Skeletal muscle satellite cell (primary cell): ENCODE measurements at regions not wholly inside any gene's neighbourhood (a gene's known extent, or its start where the extent isn't known, plus 50 kb on each side); places are given as distances from the start of the nearest gene placed in this dataset.

Experiments
- H3K27me3 ChIP-seq: 2 replicates; pipeline ENCODE4 v1.7.0; 2013; ENCODE audit warnings: low read length; ENCODE audit not compliant: control insufficient read depth, insufficient read depth
- H3K36me3 ChIP-seq: 2 replicates; pipeline ENCODE4 v1.7.0; 2013; ENCODE audit warnings: mild to moderate bottlenecking, control low read depth, low read length; ENCODE audit not compliant: insufficient read depth
- H3K4me1 ChIP-seq: 2 replicates; pipeline ENCODE4 v1.7.0; 2013; ENCODE audit warnings: low read length; ENCODE audit not compliant: control insufficient read depth, insufficient read depth
- H3K4me2 ChIP-seq: 2 replicates; pipeline ENCODE4 v1.7.0; 2013; ENCODE audit warnings: mild to moderate bottlenecking, low read length
- H3K4me3 ChIP-seq: 2 replicates; pipeline ENCODE4 v1.7.0; 2013; ENCODE audit warnings: low read length
- H3K9ac ChIP-seq: 2 replicates; pipeline ENCODE4 v1.7.0; 2013; ENCODE audit warnings: mild to moderate bottlenecking, low read depth, low read length, moderate library complexity
- H3K9me3 ChIP-seq: replicated peaks from 2 replicates; pipeline ENCODE4 v1.7.0; 2013; ENCODE audit warnings: mild to moderate bottlenecking, control low read depth, low read length

- peaks cover 5% of the 10 kb centered on the region for H3K9me3 ChIP-seq
- H3K27me3 ChIP-seq, result no peaks in the 10 kb centered on the region
- peaks cover 22% of the 10 kb centered on the region for H3K4me1 ChIP-seq
- no peak overlapping the region for H3K9ac ChIP-seq
- no peak overlapping the region for H3K4me2 ChIP-seq
- no peak overlapping the region for H3K4me3 ChIP-seq
- no peaks in the 10 kb centered on the region for H3K36me3 ChIP-seq
Observed at GRCh38 chr5:135205632-135206349, 171.8 kb upstream of the PITX1 start.

DNA sequence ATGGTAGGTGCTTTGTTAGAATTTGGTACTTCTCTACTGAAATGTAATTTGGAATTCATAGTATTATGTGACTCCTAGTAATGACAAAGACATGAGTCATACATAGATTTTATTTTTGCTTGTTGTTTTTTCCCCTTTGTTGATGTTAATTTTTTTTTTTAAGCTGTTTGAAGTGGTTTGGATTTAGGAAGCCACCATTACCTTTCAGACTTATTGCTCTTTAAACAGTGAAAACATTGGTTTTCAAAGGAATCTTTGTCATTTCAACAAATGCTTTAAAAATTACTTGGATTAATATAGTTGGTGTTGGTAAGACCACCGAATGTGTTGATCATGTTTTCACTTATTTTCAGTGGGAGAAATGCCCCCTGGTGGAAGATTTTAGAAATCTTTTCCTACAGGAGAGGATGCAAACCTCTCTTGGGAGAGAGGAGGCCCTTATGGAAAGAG is 170.1 kb upstream of the PITX1 start:
- Histone ChIP-seq H3K4me1 (peaks cover 13% of the 10 kb centered on the region), H3K9me3 (peaks cover 5% of the 10 kb centered on the region), H3K4me2 (no peak overlapping the region), H3K9ac (no peak overlapping the region), H3K4me3 (no peak overlapping the region), H3K27me3 (peaks cover 2% of the 10 kb centered on the region), H3K36me3 (no peaks in the 10 kb centered on the region)

GRCh38 chr5:135203593-135204036 is 169.6 kb upstream of the PITX1 start:
- Histone ChIP-seq H3K9me3 (peaks cover 5% of the 10 kb centered on the region), H3K9ac (no peak overlapping the region), H3K4me3 (no peak overlapping the region), H3K36me3 (no peaks in the 10 kb centered on the region), H3K27me3 (peaks cover 5% of the 10 kb centered on the region), H3K4me1 (peaks cover 8% of the 10 kb centered on the region), H3K4me2 (no peak overlapping the region)

DNA sequence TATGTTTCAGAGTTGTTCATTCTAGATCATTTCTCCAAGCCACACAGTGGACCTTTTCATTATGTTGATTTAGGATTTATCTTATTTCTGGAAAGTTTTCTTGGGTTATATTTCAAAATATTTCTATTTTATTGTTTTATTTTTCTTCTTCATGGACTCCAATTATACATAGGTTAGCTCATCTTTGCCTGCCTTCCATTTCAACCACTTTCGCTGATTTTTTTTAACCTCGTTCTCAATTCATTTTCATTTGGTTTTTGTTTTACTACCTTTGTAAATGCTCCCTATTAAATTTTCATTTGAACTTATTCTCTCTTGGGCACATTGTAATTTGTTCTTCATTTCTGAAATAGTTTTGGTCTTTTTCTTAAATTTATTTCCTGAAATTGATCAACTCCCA is 169.0 kb upstream of the PITX1 start:
- peaks cover 2% of the 10 kb centered on the region for H3K4me1 ChIP-seq
- H3K27me3 ChIP-seq, result peaks cover 7% of the 10 kb centered on the region
- peaks cover 5% of the 10 kb centered on the region for H3K9me3 ChIP-seq

DNA sequence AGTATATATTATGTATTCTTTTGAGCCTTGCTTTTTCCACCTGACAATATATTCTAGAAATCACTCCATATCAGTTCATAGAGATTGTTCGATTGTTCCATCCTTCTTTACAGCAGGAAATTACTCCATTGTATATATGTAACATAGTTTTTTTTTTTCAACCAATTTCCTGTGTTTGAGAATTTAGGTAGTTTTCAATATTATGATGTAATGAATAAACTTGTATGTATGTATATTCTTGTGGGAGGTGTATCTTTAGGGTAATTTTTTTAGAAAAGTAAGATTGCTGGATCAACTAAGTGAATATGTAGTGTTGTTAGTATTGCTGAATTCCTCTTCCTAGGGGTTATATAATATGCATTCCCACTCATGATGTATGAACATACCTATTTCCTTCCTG is 165.9 kb upstream of the PITX1 start:
- H3K4me3 ChIP-seq, result no peak overlapping the region
- H3K36me3 ChIP-seq, result no peaks in the 10 kb centered on the region
- peaks cover 5% of the 10 kb centered on the region for H3K4me1 ChIP-seq
- no peak overlapping the region for H3K9ac ChIP-seq
- peaks cover 5% of the 10 kb centered on the region for H3K9me3 ChIP-seq
- peaks cover 8% of the 10 kb centered on the region for H3K27me3 ChIP-seq
- H3K4me2 ChIP-seq, result no peak overlapping the region

More for the DNA sequence above, 169.0 kb upstream of the PITX1 start:
- Histone ChIP-seq H3K4me3 (no peak overlapping the region), H3K36me3 (no peaks in the 10 kb centered on the region), H3K4me2 (no peak overlapping the region), H3K9ac (no peak overlapping the region)

DNA sequence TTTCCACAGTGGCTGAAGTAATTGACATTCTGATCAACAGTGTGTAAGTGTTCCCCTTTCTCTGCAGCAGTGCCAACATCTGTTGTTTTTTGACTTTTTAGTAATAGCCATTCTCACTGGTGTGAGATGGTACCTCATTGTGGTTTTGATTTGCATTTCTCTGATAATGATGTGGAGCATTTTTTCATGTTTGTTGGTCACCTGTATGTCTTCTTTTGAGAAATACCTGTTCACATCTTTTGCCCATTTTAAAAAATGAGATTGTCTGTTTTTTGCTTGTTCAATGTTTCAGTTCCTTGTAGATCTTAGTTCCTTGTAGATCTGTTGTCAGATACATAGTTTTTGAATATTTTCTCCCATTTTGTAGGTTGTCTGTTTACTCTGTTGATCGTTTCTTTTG is 162.5 kb upstream of the PITX1 start:
- no peaks in the 10 kb centered on the region for H3K9me3 ChIP-seq
- H3K27me3 ChIP-seq, result peaks cover 19% of the 10 kb centered on the region
- H3K9ac ChIP-seq, result no peak overlapping the region
- H3K4me3 ChIP-seq, result no peak overlapping the region
- H3K4me2 ChIP-seq, result no peak overlapping the region
- H3K4me1 ChIP-seq, result peaks cover 24% of the 10 kb centered on the region
- no peaks in the 10 kb centered on the region for H3K36me3 ChIP-seq

DNA sequence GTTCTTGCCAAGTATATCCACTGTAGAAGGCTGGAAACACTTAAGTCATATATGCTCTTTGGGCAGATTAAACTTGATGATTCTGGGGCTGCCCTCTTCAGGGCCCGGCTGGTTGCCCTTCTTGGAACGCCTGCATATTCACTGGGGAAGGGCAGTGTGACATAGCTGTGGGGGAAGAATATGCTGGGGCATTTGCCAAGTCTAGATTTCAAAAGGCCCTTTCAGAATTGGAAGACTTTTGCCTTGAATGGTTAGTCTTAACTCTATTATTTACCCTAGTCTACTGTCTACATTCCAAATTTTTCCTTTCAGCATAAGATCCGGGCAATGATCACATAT is 161.2 kb upstream of the PITX1 start:
- Histone ChIP-seq H3K4me3 (no peak overlapping the region), H3K4me2 (no peak overlapping the region), H3K9ac (no peak overlapping the region), H3K36me3 (no peaks in the 10 kb centered on the region), H3K9me3 (no peaks in the 10 kb centered on the region), H3K4me1 (peaks cover 30% of the 10 kb centered on the region), H3K27me3 (peaks cover 19% of the 10 kb centered on the region)

- peaks cover 19% of the 10 kb centered on the region for H3K27me3 ChIP-seq
Observed at GRCh38 chr5:135194573-135195269, 160.7 kb upstream of the PITX1 start.

DNA sequence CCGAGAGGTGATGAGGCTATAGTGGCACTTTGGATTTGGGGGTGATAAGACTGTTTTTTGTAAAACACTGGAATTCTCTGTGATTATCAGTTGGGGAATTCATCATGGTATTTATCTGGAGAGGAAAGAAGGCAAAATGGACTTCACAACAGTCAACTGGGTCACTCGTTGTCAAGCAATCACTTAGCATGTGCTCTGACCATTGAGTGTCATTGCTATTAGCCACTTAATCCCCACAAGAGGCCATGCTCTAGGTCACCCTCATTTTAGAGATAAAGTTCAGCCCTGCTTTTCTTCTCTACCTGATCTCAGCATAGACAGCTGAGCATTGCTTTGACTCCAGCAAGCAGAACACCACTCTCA is 160.1 kb upstream of the PITX1 start:
- Histone ChIP-seq H3K4me3 (no peak overlapping the region), H3K36me3 (no peaks in the 10 kb centered on the region), H3K4me1 (peaks cover 30% of the 10 kb centered on the region), H3K4me2 (no peak overlapping the region), H3K27me3 (peaks cover 16% of the 10 kb centered on the region), H3K9me3 (no peaks in the 10 kb centered on the region), H3K9ac (no peak overlapping the region)

More at GRCh38 chr5:135194573-135195269, 160.7 kb upstream of the PITX1 start:
- no peaks in the 10 kb centered on the region for H3K9me3 ChIP-seq
- H3K4me2 ChIP-seq, result no peak overlapping the region
- H3K4me3 ChIP-seq, result no peak overlapping the region
- peaks cover 30% of the 10 kb centered on the region for H3K4me1 ChIP-seq
- H3K36me3 ChIP-seq, result no peaks in the 10 kb centered on the region
- no peak overlapping the region for H3K9ac ChIP-seq

GRCh38 chr5:135193213-135194125 is 159.4 kb upstream of the PITX1 start:
- H3K27me3 ChIP-seq, result peaks cover 14% of the 10 kb centered on the region
- peaks cover 30% of the 10 kb centered on the region for H3K4me1 ChIP-seq
- no peak overlapping the region for H3K9ac ChIP-seq
- no peak overlapping the region for H3K4me3 ChIP-seq
- no peaks in the 10 kb centered on the region for H3K36me3 ChIP-seq
- no peak overlapping the region for H3K4me2 ChIP-seq
- no peaks in the 10 kb centered on the region for H3K9me3 ChIP-seq

DNA sequence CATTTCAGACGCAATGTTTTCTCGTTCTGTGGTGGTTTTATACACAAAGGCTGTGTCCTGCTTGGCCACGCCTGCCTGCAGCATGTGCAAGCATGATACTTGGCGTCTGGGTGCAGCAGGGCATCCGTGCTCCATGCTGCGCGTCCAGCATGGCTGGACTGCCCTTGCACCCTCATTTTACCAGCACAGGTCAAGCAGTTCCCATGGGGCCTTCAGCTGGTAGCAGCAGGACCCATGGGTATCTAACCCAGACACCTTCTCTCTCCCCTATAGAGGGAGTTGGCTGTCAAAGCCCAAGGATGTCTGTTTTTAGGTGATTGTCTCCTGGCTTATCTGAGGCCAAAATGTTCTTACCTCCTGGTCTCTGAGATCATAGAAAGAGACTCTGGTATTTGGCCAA is 158.3 kb upstream of the PITX1 start:
- Histone ChIP-seq H3K9ac (no peak overlapping the region), H3K4me1 (peaks cover 30% of the 10 kb centered on the region), H3K4me2 (no peak overlapping the region), H3K4me3 (no peak overlapping the region), H3K36me3 (no peaks in the 10 kb centered on the region), H3K9me3 (no peaks in the 10 kb centered on the region), H3K27me3 (peaks cover 10% of the 10 kb centered on the region)
